ENCODE measurements at regions not wholly inside any gene's neighbourhood (a gene's known extent, or its start where the extent isn't known, plus 50 kb on each side); places are given as distances from the start of the nearest gene placed in this dataset.
A peak's percentile ranks its signal among the peaks of the same experiment; 100 is the strongest.

- DNase-seq (no peak), ATAC-seq (no peak)
- no TSS peak for BruUV-seq (replicated peaks)
- Histone ChIP-seq H3K27me3 (ENCODE audit: low read length) (no peaks in the 10 kb centered on the region), H3K27ac (ENCODE audit: low read length) (no peak overlapping the region), H3K4me1 (ENCODE audit: insufficient read depth, low read length) (peaks cover 20% of the 10 kb centered on the region), H2AFZ (ENCODE audit: low read length) (no peak overlapping the region), H3F3A (ENCODE audit: low read length, unreplicated experiment) (no peaks in the 10 kb centered on the region), H3K9me3 (ENCODE audit: low read length) (no peaks in the 10 kb centered on the region), H3K9me2 (replicated peaks; ENCODE audit: low read length) (no peaks in the 10 kb centered on the region), H3K9ac (ENCODE audit: low read length) (no peak overlapping the region), H3K4me3 (ENCODE audit: low read length) (no peak overlapping the region), H3K4me2 (ENCODE audit: low read length) (no peak overlapping the region), H4K20me1 (ENCODE audit: low read length) (no peaks in the 10 kb centered on the region), H3K79me2 (ENCODE audit: low read length) (no peaks in the 10 kb centered on the region), H3K36me3 (ENCODE audit: low read depth, low read length) (no peaks in the 10 kb centered on the region)
- ChIA-PET CTCF (no interaction called here), POLR2A (ENCODE audit: unreplicated experiment) (interaction anchor here (0.6 kb wide), 1 partner anchor 1016 kb away, joined by 3 read pairs; no protein-coding TSS in a partner anchor)
- TF ChIP-seq EZH2phosphoT487 (IDR thresholded peaks at IDR 0.05; ENCODE audit: borderline replicate concordance, low read length) (no peak), EZH2 (IDR thresholded peaks at IDR 0.05; ENCODE audit: low read length, unreplicated experiment) (no peak)
- TF ChIP-seq, protein P1, sequence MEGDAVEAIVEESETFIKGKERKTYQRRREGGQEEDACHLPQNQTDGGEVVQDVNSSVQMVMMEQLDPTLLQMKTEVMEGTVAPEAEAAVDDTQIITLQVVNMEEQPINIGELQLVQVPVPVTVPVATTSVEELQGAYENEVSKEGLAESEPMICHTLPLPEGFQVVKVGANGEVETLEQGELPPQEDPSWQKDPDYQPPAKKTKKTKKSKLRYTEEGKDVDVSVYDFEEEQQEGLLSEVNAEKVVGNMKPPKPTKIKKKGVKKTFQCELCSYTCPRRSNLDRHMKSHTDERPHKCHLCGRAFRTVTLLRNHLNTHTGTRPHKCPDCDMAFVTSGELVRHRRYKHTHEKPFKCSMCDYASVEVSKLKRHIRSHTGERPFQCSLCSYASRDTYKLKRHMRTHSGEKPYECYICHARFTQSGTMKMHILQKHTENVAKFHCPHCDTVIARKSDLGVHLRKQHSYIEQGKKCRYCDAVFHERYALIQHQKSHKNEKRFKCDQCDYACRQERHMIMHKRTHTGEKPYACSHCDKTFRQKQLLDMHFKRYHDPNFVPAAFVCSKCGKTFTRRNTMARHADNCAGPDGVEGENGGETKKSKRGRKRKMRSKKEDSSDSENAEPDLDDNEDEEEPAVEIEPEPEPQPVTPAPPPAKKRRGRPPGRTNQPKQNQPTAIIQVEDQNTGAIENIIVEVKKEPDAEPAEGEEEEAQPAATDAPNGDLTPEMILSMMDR (conservative IDR thresholded peaks at IDR 0.05; ENCODE audit: low read depth, low read length) = no peak
- intact Hi-C loops (cut with micrococcal nuclease) = no loop called here
These were observed 751.4 kb downstream of the KCNA4 start for GRCh38 chr11:29265381-29265780.

DNA sequence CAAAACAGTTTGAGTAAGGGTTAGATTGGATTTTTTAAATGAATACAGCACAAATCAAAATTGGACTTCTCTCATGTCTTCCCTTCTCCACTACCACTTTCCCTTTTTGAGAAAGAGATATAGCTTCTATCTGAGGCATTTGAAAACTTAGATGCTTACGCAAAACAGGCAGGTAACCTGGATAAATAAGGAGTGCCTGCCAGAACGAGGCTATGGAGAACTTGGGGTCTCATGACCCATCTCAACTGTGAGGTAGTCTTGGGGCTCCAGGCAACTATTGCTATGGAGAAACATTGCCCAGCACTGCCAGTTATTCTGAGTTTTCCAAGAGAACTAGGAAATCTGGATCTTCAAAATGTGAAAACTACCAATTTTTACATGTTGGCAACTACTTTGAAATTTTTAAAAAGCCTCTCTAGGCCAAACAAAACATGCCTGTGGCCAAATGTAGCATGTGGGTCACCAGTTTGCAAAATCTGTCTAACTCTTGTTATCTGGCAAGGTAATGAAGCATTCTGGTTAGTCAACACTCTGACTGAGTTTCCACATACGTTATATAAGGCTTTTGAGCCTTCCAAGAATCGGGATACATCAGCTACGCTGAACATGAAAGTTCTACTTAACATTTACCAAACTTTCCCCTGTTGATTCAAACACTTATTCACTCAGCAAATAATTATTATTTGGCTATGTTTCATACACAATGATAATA is 752.7 kb downstream of the KCNA4 start:
- no peak overlapping the region for H3K4me2 ChIP-seq (ENCODE audit: low read length)
- no peak overlapping the region for H3K4me3 ChIP-seq (ENCODE audit: low read length)
- H3K36me3 ChIP-seq (ENCODE audit: low read depth, low read length) = no peaks in the 10 kb centered on the region
- ATAC-seq = no peak
- peaks cover 26% of the 10 kb centered on the region for H3K4me1 ChIP-seq (ENCODE audit: insufficient read depth, low read length)
- no peaks in the 10 kb centered on the region for H4K20me1 ChIP-seq (ENCODE audit: low read length)
- no peaks in the 10 kb centered on the region for H3K27me3 ChIP-seq (ENCODE audit: low read length)
- H3K9me3 ChIP-seq (ENCODE audit: low read length) = no peaks in the 10 kb centered on the region
- no peak overlapping the region for H2AFZ ChIP-seq (ENCODE audit: low read length)
- no peak overlapping the region for H3K9ac ChIP-seq (ENCODE audit: low read length)
- H3F3A ChIP-seq (ENCODE audit: low read length, unreplicated experiment) = no peaks in the 10 kb centered on the region
- DNase-seq = peak; percentile 5
- BruUV-seq (replicated peaks) = no TSS peak
- no peak overlapping the region for H3K27ac ChIP-seq (ENCODE audit: low read length)
- TF ChIP-seq, protein P1 (conservative IDR thresholded peaks at IDR 0.05; ENCODE audit: low read depth, low read length) = no peak
- TF ChIP-seq EZH2phosphoT487 (IDR thresholded peaks at IDR 0.05; ENCODE audit: borderline replicate concordance, low read length) = no peak
- TF ChIP-seq EZH2 (IDR thresholded peaks at IDR 0.05; ENCODE audit: low read length, unreplicated experiment) = no peak
- ChIA-PET CTCF (interaction anchor here (0.5 kb wide), 1 partner anchor 732 kb away, joined by 4 read pairs; no protein-coding TSS in a partner anchor), POLR2A (ENCODE audit: unreplicated experiment) (no interaction called here)
- no peaks in the 10 kb centered on the region for H3K9me2 ChIP-seq (replicated peaks; ENCODE audit: low read length)
- no peaks in the 10 kb centered on the region for H3K79me2 ChIP-seq (ENCODE audit: low read length)
- intact Hi-C loops (cut with micrococcal nuclease) = no loop called here

GRCh38 chr11:29261831-29262230 is 755.0 kb downstream of the KCNA4 start:
- Histone ChIP-seq H2AFZ (ENCODE audit: low read length) (no peak overlapping the region), H4K20me1 (ENCODE audit: low read length) (no peaks in the 10 kb centered on the region), H3K4me1 (ENCODE audit: insufficient read depth, low read length) (peaks cover 26% of the 10 kb centered on the region), H3K9me3 (ENCODE audit: low read length) (no peaks in the 10 kb centered on the region), H3K36me3 (ENCODE audit: low read depth, low read length) (no peaks in the 10 kb centered on the region), H3K27me3 (ENCODE audit: low read length) (no peaks in the 10 kb centered on the region), H3K79me2 (ENCODE audit: low read length) (no peaks in the 10 kb centered on the region), H3K27ac (ENCODE audit: low read length) (peak overlapping the region; percentile 55; the same call in 1 of the 2 replicates), H3K9me2 (replicated peaks; ENCODE audit: low read length) (no peaks in the 10 kb centered on the region), H3F3A (ENCODE audit: low read length, unreplicated experiment) (no peaks in the 10 kb centered on the region), H3K9ac (ENCODE audit: low read length) (no peak overlapping the region), H3K4me3 (ENCODE audit: low read length) (no peak overlapping the region), H3K4me2 (ENCODE audit: low read length) (peak overlapping the region; percentile 29; the same call in 1 of the 2 replicates)
- POLR2A ChIA-PET (ENCODE audit: unreplicated experiment) = no interaction called here
- intact Hi-C loops (cut with micrococcal nuclease) = no loop called here
- CTCF ChIA-PET = no interaction called here
- peak; percentile 32 for DNase-seq
- TF ChIP-seq, protein P1 (conservative IDR thresholded peaks at IDR 0.05; ENCODE audit: low read depth, low read length) = no peak
- TF ChIP-seq EZH2phosphoT487 (IDR thresholded peaks at IDR 0.05; ENCODE audit: borderline replicate concordance, low read length) (no peak), EZH2 (IDR thresholded peaks at IDR 0.05; ENCODE audit: low read length, unreplicated experiment) (no peak)
- ATAC-seq = no peak; the same call in 1 of the 2 replicates
- no TSS peak for BruUV-seq (replicated peaks)
